ENCODE measurements at regions not wholly inside any gene's neighbourhood (a gene's known extent, or its start where the extent isn't known, plus 50 kb on each side); places are given as distances from the start of the nearest gene placed in this dataset.

DNA sequence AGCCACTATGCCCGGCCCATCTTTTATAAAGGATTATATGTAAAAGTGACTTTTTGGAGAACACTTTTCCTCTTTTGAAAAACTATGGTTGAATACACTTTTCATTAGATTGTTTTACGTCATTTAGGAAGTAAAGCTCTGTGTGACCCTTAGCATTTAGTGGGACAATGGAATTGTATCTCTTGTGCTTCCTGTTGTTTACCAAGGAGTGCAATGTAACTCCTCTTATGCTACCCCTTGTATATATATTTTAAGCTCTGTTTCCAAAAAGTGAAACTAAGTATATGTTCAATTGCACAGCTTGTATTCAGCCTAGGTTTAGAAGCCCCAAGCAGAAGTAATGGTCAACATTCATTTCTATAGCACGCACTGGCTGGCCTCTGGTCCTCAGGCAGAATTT, 183.1 kb upstream of the CITED2 start:
- Histone ChIP-seq H3K9me3 (ENCODE audit: low read depth, low read length) (no peaks in the 10 kb centered on the region), H3K4me3 (ENCODE audit: insufficient read depth, low read length) (no peak overlapping the region), H4K20me1 (ENCODE audit: insufficient read depth, low read length) (no peaks in the 10 kb centered on the region), H3K79me2 (ENCODE audit: insufficient read depth, low read length) (no peaks in the 10 kb centered on the region), H3K27ac (ENCODE audit: low read depth, low read length) (no peak overlapping the region), H3K4me2 (ENCODE audit: insufficient read depth, low read length) (no peak overlapping the region), H3K27me3 (ENCODE audit: insufficient read depth, low read length) (no peaks in the 10 kb centered on the region), H3K36me3 (ENCODE audit: insufficient read depth, low read length) (no peaks in the 10 kb centered on the region), H3K4me1 (ENCODE audit: insufficient read depth, low read length) (no peaks in the 10 kb centered on the region), H2AFZ (ENCODE audit: low read length) (no peak overlapping the region)
- TF ChIP-seq, protein P1, sequence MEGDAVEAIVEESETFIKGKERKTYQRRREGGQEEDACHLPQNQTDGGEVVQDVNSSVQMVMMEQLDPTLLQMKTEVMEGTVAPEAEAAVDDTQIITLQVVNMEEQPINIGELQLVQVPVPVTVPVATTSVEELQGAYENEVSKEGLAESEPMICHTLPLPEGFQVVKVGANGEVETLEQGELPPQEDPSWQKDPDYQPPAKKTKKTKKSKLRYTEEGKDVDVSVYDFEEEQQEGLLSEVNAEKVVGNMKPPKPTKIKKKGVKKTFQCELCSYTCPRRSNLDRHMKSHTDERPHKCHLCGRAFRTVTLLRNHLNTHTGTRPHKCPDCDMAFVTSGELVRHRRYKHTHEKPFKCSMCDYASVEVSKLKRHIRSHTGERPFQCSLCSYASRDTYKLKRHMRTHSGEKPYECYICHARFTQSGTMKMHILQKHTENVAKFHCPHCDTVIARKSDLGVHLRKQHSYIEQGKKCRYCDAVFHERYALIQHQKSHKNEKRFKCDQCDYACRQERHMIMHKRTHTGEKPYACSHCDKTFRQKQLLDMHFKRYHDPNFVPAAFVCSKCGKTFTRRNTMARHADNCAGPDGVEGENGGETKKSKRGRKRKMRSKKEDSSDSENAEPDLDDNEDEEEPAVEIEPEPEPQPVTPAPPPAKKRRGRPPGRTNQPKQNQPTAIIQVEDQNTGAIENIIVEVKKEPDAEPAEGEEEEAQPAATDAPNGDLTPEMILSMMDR (IDR thresholded peaks at IDR 0.05; ENCODE audit: extremely low read depth, low read depth, low read length) = no peak
- no peak for DNase-seq (ENCODE audit: insufficient read length, low spot score, missing footprints)

DNA sequence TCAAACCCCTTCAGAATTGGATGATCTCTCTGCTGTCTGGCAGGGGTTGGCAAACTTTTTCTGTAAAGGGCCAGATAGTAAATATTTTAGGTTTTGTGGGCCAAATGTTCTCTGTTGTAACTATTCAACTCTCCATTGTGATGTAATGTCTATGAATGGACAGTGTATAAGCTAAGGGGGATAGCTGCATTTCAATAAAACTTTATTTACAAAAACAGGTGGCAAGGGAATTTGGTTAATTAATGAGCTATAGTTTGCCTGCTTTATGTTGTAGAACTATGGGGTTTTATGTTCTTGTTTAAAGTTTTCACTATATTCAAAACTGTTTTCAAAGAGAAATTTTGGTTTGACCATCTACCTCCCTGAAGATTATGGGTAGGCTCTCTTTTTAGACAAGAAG, 182.1 kb upstream of the CITED2 start:
- no peak overlapping the region for H2AFZ ChIP-seq (ENCODE audit: low read length)
- no peak overlapping the region for H3K4me2 ChIP-seq (ENCODE audit: insufficient read depth, low read length)
- H4K20me1 ChIP-seq (ENCODE audit: insufficient read depth, low read length) = no peaks in the 10 kb centered on the region
- no peak overlapping the region for H3K27ac ChIP-seq (ENCODE audit: low read depth, low read length)
- H3K27me3 ChIP-seq (ENCODE audit: insufficient read depth, low read length) = no peaks in the 10 kb centered on the region
- H3K4me1 ChIP-seq (ENCODE audit: insufficient read depth, low read length) = no peaks in the 10 kb centered on the region
- TF ChIP-seq, protein P1 (IDR thresholded peaks at IDR 0.05; ENCODE audit: extremely low read depth, low read depth, low read length) = no peak
- H3K79me2 ChIP-seq (ENCODE audit: insufficient read depth, low read length) = no peaks in the 10 kb centered on the region
- no peak overlapping the region for H3K4me3 ChIP-seq (ENCODE audit: insufficient read depth, low read length)
- H3K9me3 ChIP-seq (ENCODE audit: low read depth, low read length) = no peaks in the 10 kb centered on the region
- no peak for DNase-seq (ENCODE audit: insufficient read length, low spot score, missing footprints)
- H3K36me3 ChIP-seq (ENCODE audit: insufficient read depth, low read length) = no peaks in the 10 kb centered on the region

DNA sequence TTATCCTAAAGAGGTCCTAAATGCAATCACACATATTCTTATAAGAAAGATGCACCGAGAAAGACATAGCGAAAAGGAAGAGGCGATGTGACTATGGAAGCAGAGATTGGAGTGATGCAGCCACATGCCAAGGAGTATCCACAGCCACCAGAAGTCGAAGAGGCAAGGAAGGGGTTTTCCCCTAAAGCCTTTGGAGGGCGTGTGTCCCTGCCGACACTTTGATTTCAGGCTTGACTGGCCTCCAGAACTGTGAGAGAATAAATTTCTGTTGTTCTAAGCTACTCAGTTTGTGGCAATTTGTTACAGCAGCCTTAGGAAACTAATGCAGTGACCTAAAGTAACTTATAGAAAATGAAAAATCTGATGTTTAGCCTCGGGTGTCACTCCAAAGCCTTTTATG, 179.5 kb upstream of the CITED2 start:
- Histone ChIP-seq H2AFZ (ENCODE audit: low read length) (peak overlapping the region; percentile 37), H3K4me2 (ENCODE audit: insufficient read depth, low read length) (no peak overlapping the region), H3K79me2 (ENCODE audit: insufficient read depth, low read length) (no peaks in the 10 kb centered on the region), H3K4me3 (ENCODE audit: insufficient read depth, low read length) (no peak overlapping the region), H3K27ac (ENCODE audit: low read depth, low read length) (no peak overlapping the region), H3K4me1 (ENCODE audit: insufficient read depth, low read length) (no peaks in the 10 kb centered on the region), H4K20me1 (ENCODE audit: insufficient read depth, low read length) (no peaks in the 10 kb centered on the region), H3K36me3 (ENCODE audit: insufficient read depth, low read length) (no peaks in the 10 kb centered on the region), H3K27me3 (ENCODE audit: insufficient read depth, low read length) (no peaks in the 10 kb centered on the region), H3K9me3 (ENCODE audit: low read depth, low read length) (no peaks in the 10 kb centered on the region)
- no peak for DNase-seq (ENCODE audit: insufficient read length, low spot score, missing footprints)
- TF ChIP-seq, protein P1 (IDR thresholded peaks at IDR 0.05; ENCODE audit: extremely low read depth, low read depth, low read length) = no peak

DNA sequence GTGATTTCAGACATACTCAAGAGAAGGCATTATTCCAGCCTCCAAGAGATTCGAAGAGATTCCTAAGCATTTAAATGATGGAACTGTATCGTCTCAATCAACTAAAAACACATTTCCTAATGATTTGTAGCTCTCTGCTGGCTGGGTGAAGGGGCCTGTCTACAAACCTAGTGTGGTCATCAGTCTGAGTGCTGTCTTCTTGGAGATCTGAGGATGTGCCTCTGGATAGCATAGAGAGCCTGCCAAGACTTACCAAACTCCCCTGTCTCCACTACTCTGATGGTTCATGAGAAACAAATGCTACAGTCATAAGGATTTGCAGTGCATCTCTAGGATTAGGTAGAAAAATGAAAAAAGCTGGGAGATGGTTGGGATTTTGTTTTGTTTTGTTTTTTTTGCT, 176.9 kb upstream of the CITED2 start:
- Histone ChIP-seq H3K4me1 (ENCODE audit: insufficient read depth, low read length) (peaks cover 16% of the 10 kb centered on the region), H3K9me3 (ENCODE audit: low read depth, low read length) (no peaks in the 10 kb centered on the region), H4K20me1 (ENCODE audit: insufficient read depth, low read length) (no peaks in the 10 kb centered on the region), H3K36me3 (ENCODE audit: insufficient read depth, low read length) (no peaks in the 10 kb centered on the region), H3K79me2 (ENCODE audit: insufficient read depth, low read length) (no peaks in the 10 kb centered on the region), H3K4me3 (ENCODE audit: insufficient read depth, low read length) (no peak overlapping the region), H3K4me2 (ENCODE audit: insufficient read depth, low read length) (no peak overlapping the region), H3K27ac (ENCODE audit: low read depth, low read length) (no peak overlapping the region), H3K27me3 (ENCODE audit: insufficient read depth, low read length) (no peaks in the 10 kb centered on the region), H2AFZ (ENCODE audit: low read length) (no peak overlapping the region)
- DNase-seq (ENCODE audit: insufficient read length, low spot score, missing footprints) = no peak
- TF ChIP-seq, protein P1 (IDR thresholded peaks at IDR 0.05; ENCODE audit: extremely low read depth, low read depth, low read length) = no peak
